Panc1 (cell line): ENCODE measurements at regions not wholly inside any gene's neighbourhood (a gene's known extent, or its start where the extent isn't known, plus 50 kb on each side); places are given as distances from the start of the nearest gene placed in this dataset.

Experiments
- POLR2AphosphoS5 ChIP-seq: IDR thresholded peaks from 2 replicates; pipeline ENCODE4 v1.6.1; 2012; ENCODE audit warnings: mild to moderate bottlenecking, low read depth, low read length, moderate library complexity
- TCF7L2 ChIP-seq: IDR thresholded peaks from 2 replicates; pipeline ENCODE4 v1.6.1; 2011; ENCODE audit warnings: mild to moderate bottlenecking, low read depth, low read length, inconsistent platforms
- TF ChIP-seq, protein P1 (sequence below): fragments of 450-650 bp; IDR thresholded peaks from 2 replicates; pipeline ENCODE4 v1.5.1; 2017; ENCODE audit warnings: mild to moderate bottlenecking

DNA sequence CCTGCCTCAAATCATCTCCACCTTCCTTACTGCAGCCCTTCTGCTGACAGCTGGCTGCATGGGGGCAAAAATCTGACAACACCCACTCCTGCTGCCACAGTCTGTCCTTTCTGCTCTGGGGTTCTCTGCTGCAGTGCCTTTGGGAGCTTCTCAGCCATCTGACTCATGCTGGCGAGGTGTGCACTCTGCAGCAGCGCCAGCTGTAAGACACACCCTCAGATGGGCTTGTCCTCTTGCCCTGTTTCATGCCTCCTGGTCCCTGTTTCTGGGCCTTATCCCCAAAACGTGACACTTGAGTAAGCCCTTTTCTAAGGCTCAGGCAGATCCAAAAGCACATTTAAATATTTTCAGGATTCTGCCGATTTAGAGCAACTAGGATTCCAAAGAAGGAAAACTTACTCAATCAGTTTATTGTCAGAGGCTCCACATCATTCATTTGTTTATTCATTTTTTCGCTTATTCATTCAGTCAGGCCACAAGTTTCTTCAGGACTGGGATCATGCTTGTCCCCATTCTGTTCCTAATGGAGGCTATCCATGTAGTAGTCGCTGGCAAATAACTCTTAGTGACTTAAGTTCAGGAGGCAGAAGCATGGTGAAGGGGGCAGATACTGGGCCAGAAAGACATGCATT is 60.2 kb downstream of the SMIM38 start:
- TF ChIP-seq, protein P1, sequence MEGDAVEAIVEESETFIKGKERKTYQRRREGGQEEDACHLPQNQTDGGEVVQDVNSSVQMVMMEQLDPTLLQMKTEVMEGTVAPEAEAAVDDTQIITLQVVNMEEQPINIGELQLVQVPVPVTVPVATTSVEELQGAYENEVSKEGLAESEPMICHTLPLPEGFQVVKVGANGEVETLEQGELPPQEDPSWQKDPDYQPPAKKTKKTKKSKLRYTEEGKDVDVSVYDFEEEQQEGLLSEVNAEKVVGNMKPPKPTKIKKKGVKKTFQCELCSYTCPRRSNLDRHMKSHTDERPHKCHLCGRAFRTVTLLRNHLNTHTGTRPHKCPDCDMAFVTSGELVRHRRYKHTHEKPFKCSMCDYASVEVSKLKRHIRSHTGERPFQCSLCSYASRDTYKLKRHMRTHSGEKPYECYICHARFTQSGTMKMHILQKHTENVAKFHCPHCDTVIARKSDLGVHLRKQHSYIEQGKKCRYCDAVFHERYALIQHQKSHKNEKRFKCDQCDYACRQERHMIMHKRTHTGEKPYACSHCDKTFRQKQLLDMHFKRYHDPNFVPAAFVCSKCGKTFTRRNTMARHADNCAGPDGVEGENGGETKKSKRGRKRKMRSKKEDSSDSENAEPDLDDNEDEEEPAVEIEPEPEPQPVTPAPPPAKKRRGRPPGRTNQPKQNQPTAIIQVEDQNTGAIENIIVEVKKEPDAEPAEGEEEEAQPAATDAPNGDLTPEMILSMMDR: no peak
- TF ChIP-seq TCF7L2 (no peak), POLR2AphosphoS5 (no peak)
